Effector memory CD8-positive, alpha-beta T cell (primary cell): ENCODE measurements at regions not wholly inside any gene's neighbourhood (a gene's known extent, or its start where the extent isn't known, plus 50 kb on each side); places are given as distances from the start of the nearest gene placed in this dataset.
"Not testable (repeated sequence)": the region's sequence is repeated elsewhere in the genome, so short reads cannot be mapped to it uniquely, and the experiment has no call there.

Experiments
- ATAC-seq: fragments of 150-1000 bp; cut with Tn5 transposase; replicated peaks from 2 replicates; pipeline ENCODE4 v1.10.0; 2021; ENCODE audit warnings: mild to moderate bottlenecking, moderate library complexity
- DNase-seq, 3 experiments: peaks; one replicate each; pipeline ENCODE4 v3.0.0; 2021
- H3K27ac Mint-ChIP-seq, 2 donors: one replicate each; pipeline ENCODE4 v1.8.0; 2022; ENCODE audit warnings: mild to moderate bottlenecking in 2 of 2, mixed read lengths in 2 of 2, moderate library complexity in 2 of 2
- H3K27me3 Mint-ChIP-seq, 2 donors: one replicate each; pipeline ENCODE4 v1.8.0; 2022; ENCODE audit warnings: mixed read lengths in 2 of 2
- H3K36me3 Mint-ChIP-seq: one replicate; pipeline ENCODE4 v1.8.0; 2022; ENCODE audit warnings: mild to moderate bottlenecking, moderate library complexity, mixed read lengths; ENCODE audit not compliant: insufficient read depth
- H3K4me1 Mint-ChIP-seq, 2 donors: one replicate each; pipeline ENCODE4 v1.8.0; 2022; ENCODE audit warnings: low read depth in 2 of 2, mixed read lengths in 2 of 2
- H3K4me3 Mint-ChIP-seq, 2 donors: one replicate each; pipeline ENCODE4 v1.8.0; 2022; ENCODE audit warnings: mild to moderate bottlenecking in 2 of 2, mixed read lengths in 2 of 2, moderate library complexity in 2 of 2
- H3K9me3 Mint-ChIP-seq, 2 donors: one replicate each; pipeline ENCODE4 v1.8.0; 2022; ENCODE audit warnings: mixed read lengths in 2 of 2

DNA sequence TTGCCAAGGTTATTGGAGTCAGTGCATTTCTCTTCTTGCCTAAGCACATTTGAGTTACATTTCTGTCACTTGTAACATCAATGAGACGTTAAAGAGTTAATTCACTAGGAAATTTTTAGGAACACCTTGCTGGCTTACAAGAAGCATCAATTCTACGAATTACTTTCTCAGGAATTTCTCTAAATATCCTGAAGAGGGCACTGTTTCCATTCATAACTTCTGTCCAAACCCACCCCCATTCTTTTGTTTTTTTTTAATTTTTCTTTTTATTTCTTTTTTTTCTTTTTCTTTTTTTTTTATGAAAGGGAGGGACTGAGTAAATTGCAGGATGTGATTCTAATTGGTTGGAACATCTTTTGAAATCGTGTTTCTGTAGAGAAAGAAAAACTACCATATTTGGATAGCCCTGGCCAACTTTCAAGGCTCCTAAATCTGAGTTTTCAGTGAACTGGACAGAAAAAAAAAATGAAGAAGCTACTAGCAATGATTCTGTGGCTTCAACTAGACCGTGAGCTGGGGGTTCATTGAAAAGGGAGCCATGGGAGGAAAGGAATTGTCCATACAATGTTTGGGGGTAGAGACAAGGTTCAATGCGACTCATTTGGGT, 285.3 kb downstream of the DAD1 start:
- H3K4me3 Mint-ChIP-seq = peak overlapping the region in 1 of 2 donors; percentile 34
- H3K4me1 Mint-ChIP-seq = no peaks in the 10 kb centered on the region
- H3K27ac Mint-ChIP-seq = no peak overlapping the region
- ATAC-seq = no peak
- no peaks in the 10 kb centered on the region for H3K36me3 Mint-ChIP-seq
- no peak for DNase-seq
- no peaks in the 10 kb centered on the region for H3K9me3 Mint-ChIP-seq
- H3K27me3 Mint-ChIP-seq = no peaks in the 10 kb centered on the region

GRCh38 chr14:22300646-22301045, 288.4 kb downstream of the DAD1 start:
- Mint-ChIP-seq H3K9me3 (no peaks in the 10 kb centered on the region), H3K27ac (no peak overlapping the region), H3K27me3 (no peaks in the 10 kb centered on the region), H3K36me3 (no peaks in the 10 kb centered on the region), H3K4me1 (no peaks in the 10 kb centered on the region), H3K4me3 (no peak overlapping the region)
- DNase-seq (no peak), ATAC-seq (no peak)

DNA sequence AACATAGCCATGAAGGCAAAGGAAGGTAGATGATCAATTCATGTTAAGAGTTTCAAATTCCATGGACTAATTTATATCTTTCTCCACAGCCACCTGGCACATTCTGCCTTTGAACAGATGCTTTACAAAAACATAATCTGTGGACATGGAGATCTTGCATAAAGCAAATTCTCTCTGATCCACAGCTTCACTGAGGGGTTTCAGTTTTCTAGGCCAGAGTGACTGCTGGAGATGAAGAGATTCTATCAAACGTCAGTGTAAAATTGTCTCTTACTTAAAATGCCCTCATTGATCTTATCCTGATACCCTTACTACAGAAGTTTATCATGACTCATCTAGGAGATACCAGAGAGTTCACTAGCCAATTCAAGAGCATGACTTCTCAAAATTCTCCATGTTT, 291.6 kb downstream of the DAD1 start:
- Mint-ChIP-seq H3K27ac (no peak overlapping the region), H3K4me3 (no peak overlapping the region), H3K9me3 (no peaks in the 10 kb centered on the region), H3K4me1 (no peaks in the 10 kb centered on the region), H3K36me3 (no peaks in the 10 kb centered on the region), H3K27me3 (no peaks in the 10 kb centered on the region)
- no peak for DNase-seq
- ATAC-seq = no peak

GRCh38 chr14:22296722-22297121, 292.3 kb downstream of the DAD1 start:
- no peaks in the 10 kb centered on the region for H3K9me3 Mint-ChIP-seq
- H3K36me3 Mint-ChIP-seq = no peaks in the 10 kb centered on the region
- no peak overlapping the region for H3K27ac Mint-ChIP-seq
- DNase-seq (no peak), ATAC-seq (no peak)
- no peak overlapping the region for H3K4me3 Mint-ChIP-seq
- no peaks in the 10 kb centered on the region for H3K4me1 Mint-ChIP-seq
- no peaks in the 10 kb centered on the region for H3K27me3 Mint-ChIP-seq

DNA sequence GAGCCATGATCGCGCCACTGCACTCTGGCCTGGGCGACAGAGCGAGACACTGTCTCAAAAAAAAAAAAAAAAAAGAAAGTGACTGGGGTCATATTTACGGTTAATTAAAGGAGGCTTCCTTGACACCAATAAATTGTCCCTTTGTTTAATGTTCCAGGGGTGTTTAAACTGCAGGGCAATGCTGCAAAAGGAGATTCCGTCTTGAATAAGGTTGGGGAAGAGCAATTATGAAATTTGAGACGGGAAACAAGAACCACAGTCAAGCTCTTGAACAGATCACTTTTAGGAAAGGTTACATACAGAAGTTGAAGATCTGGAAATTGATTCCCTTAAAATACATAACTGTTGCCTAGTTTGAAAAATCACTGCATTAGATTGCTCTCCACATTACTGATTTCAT, 292.9 kb downstream of the DAD1 start:
- ATAC-seq (no peak), DNase-seq (no peak)
- H3K27me3 Mint-ChIP-seq = no peaks in the 10 kb centered on the region
- no peak overlapping the region for H3K4me3 Mint-ChIP-seq
- H3K27ac Mint-ChIP-seq = no peak overlapping the region
- H3K9me3 Mint-ChIP-seq = no peaks in the 10 kb centered on the region
- no peaks in the 10 kb centered on the region for H3K36me3 Mint-ChIP-seq
- H3K4me1 Mint-ChIP-seq = no peaks in the 10 kb centered on the region

DNA sequence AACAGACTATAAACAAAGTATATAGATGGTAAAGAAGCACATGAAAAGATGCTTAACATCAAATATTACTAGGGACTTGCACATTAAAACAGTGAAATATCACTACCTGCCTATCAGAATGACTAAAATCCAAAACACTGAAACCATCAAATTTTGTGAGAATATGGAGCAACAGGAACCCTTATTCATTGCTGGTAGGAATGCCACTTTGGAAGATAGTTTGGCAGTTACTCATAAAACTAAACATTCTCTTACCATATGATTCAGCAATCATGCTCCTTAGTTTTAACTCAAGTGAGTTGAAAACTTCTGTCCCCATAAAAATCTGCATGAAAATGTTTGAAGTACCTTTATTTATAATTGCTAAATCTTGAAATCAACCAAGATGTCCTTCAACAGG, 297.6 kb downstream of the DAD1 start:
- H3K9me3 Mint-ChIP-seq = no peaks in the 10 kb centered on the region
- H3K4me3 Mint-ChIP-seq = no peak overlapping the region
- H3K4me1 Mint-ChIP-seq = no peaks in the 10 kb centered on the region
- H3K27ac Mint-ChIP-seq = no peak overlapping the region
- ATAC-seq (no peak), DNase-seq (no peak)
- H3K27me3 Mint-ChIP-seq = no peaks in the 10 kb centered on the region
- no peaks in the 10 kb centered on the region for H3K36me3 Mint-ChIP-seq

DNA sequence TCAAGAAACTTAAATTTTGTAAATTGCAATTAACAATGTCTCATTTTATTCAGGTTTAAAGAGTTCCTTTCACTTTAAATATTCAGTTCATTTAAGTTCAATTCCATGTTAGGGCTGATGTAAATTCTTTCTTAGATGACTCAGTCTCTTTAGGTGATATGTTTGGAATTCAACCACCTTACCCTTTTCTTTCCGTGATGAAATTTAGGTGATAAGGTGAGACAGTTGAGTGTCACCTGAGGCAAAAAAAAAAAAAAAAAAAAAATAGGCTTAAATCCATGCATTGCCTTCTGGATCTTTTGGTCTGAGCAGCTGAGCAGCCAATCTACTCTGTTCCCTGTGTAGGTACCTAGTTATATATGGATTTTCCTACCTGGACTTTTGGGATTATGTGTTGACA, 299.5 kb downstream of the DAD1 start:
- DNase-seq (no peak), ATAC-seq (no peak)
- Mint-ChIP-seq H3K27ac (no peak overlapping the region), H3K4me3 (no peak overlapping the region), H3K4me1 (no peaks in the 10 kb centered on the region), H3K36me3 (no peaks in the 10 kb centered on the region), H3K9me3 (no peaks in the 10 kb centered on the region), H3K27me3 (no peaks in the 10 kb centered on the region)

- Mint-ChIP-seq H3K4me3 (no peak overlapping the region), H3K9me3 (no peaks in the 10 kb centered on the region), H3K27ac (no peak overlapping the region), H3K27me3 (no peaks in the 10 kb centered on the region), H3K36me3 (no peaks in the 10 kb centered on the region), H3K4me1 (no peaks in the 10 kb centered on the region)
- DNase-seq (no peak), ATAC-seq (no peak)
Observed at GRCh38 chr14:22285991-22286390, 303.0 kb downstream of the DAD1 start.

- ATAC-seq (no peak), DNase-seq (no peak)
- Mint-ChIP-seq H3K27ac (no peak overlapping the region), H3K27me3 (no peaks in the 10 kb centered on the region), H3K4me1 (no peaks in the 10 kb centered on the region), H3K36me3 (no peaks in the 10 kb centered on the region), H3K9me3 (no peaks in the 10 kb centered on the region), H3K4me3 (no peak overlapping the region)
Observed at GRCh38 chr14:22282949-22283348, 306.1 kb downstream of the DAD1 start.

DNA sequence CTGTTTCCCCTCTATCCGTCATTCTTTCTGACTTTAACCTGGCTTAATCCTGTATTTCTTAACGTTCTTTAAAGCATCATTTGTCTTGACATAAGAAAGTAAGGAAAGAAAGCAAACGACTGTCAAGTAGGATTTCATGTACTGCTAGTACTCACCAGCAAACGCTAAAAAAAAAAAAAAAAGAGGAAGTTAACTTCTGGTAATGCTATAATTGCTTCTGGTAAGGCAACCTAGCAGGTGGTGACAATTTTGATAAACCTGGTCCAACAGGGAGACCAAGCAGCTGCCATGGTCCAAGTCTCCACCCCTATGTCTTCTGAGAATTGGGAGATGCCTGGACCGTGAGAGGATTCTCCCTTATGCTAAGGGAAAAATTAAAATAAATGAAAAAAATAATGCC, 306.6 kb downstream of the DAD1 start:
- no peak overlapping the region for H3K27ac Mint-ChIP-seq
- ATAC-seq = no peak
- no peak for DNase-seq
- no peaks in the 10 kb centered on the region for H3K4me1 Mint-ChIP-seq
- no peaks in the 10 kb centered on the region for H3K27me3 Mint-ChIP-seq
- no peaks in the 10 kb centered on the region for H3K36me3 Mint-ChIP-seq
- H3K9me3 Mint-ChIP-seq = no peaks in the 10 kb centered on the region
- H3K4me3 Mint-ChIP-seq = no peak overlapping the region

- H3K4me1 Mint-ChIP-seq, H3K9me3 Mint-ChIP-seq, H3K27ac Mint-ChIP-seq, DNase-seq, H3K27me3 Mint-ChIP-seq, H3K36me3 Mint-ChIP-seq, ATAC-seq: not testable (repeated sequence)
- H3K4me3 Mint-ChIP-seq = peak overlapping the region in 1 of 2 donors; percentile 62
Observed at GRCh38 chr14:22281447-22281874, 307.6 kb downstream of the DAD1 start.

- Mint-ChIP-seq H3K4me3 (peak overlapping the region in 1 of 2 donors; percentile 62), H3K27ac (no peak overlapping the region), H3K4me1 (no peaks in the 10 kb centered on the region), H3K27me3 (no peaks in the 10 kb centered on the region), H3K36me3 (no peaks in the 10 kb centered on the region), H3K9me3 (no peaks in the 10 kb centered on the region)
- no peak for DNase-seq
- no peak for ATAC-seq
Observed at GRCh38 chr14:22280497-22281316, 308.3 kb downstream of the DAD1 start.

DNA sequence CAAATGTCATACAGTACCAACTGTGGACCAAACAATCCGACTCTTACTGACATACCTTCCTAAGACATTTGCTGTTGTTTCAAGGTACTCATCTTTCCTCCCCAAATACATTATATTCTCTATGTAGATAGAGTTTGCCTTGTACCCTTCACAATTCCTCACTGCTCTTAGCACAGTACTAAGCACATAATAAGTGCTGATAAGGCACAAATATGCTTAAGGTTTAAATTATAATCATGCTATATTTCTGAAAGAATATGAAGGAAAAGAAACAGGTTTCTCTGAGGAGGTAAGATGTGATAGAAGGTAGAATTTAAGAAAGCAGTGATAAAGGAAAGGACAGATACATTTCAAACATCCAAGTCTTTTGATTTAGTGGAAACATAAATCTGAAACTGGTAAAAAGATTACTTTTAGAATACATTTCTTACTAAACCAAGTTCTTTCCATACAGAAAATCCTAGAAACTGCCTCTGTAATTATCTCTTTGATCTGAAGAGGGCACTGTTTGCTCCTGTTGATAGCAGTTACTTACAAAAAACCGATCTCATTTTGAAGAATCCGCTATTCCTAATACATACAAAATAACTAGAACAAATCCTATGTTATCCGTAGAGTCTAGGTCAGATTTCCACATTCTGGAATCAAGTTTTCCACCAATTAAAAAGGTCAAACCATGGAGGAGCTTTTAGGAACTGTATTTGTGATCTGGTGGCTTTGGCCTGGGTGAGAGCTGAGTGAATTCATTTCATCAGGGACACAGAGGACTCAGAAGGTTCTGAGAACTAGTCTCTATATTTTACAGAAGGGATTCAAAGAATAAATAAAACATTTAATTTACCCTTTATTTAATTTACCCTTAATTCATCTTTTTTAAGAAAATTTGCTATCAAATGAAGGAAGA, 311.9 kb downstream of the DAD1 start:
- Mint-ChIP-seq H3K4me3 (no peak overlapping the region), H3K27me3 (no peaks in the 10 kb centered on the region), H3K9me3 (no peaks in the 10 kb centered on the region), H3K36me3 (no peaks in the 10 kb centered on the region), H3K4me1 (no peaks in the 10 kb centered on the region), H3K27ac (no peak overlapping the region)
- ATAC-seq (no peak), DNase-seq (no peak)
